ENCODE measurements at regions not wholly inside any gene's neighbourhood (a gene's known extent, or its start where the extent isn't known, plus 50 kb on each side); places are given as distances from the start of the nearest gene placed in this dataset.
"Not testable (repeated sequence)": the region's sequence is repeated elsewhere in the genome, so short reads cannot be mapped to it uniquely, and the experiment has no call there.

GRCh38 chr16:86073763-86074493 lies 175.0 kb downstream of the IRF8 start:
- DNase-seq (ENCODE audit: low spot score), result no peak

- DNase-seq (ENCODE audit: low spot score), result no peak
These were observed 175.9 kb downstream of the IRF8 start for GRCh38 chr16:86074651-86075487.

- no peak for DNase-seq (ENCODE audit: low spot score)
These were observed 176.5 kb downstream of the IRF8 start for GRCh38 chr16:86075488-86075785.

- no peak for DNase-seq (ENCODE audit: low spot score)
These were observed 177.0 kb downstream of the IRF8 start for GRCh38 chr16:86075839-86076440.

GRCh38 chr16:86076606-86077005 lies 177.6 kb downstream of the IRF8 start:
- DNase-seq (ENCODE audit: low spot score), result no peak

- DNase-seq (ENCODE audit: low spot score), result no peak
These were observed 178.4 kb downstream of the IRF8 start for GRCh38 chr16:86077243-86077940.

GRCh38 chr16:86078121-86078600 lies 179.2 kb downstream of the IRF8 start:
- no peak for DNase-seq (ENCODE audit: low spot score)

GRCh38 chr16:86078711-86079110 lies 179.7 kb downstream of the IRF8 start:
- DNase-seq (ENCODE audit: low spot score), result not testable (repeated sequence)

- DNase-seq (ENCODE audit: low spot score), result no peak
These were observed 180.4 kb downstream of the IRF8 start for GRCh38 chr16:86079255-86079885.

- no peak for DNase-seq (ENCODE audit: low spot score)
These were observed 181.3 kb downstream of the IRF8 start for GRCh38 chr16:86080131-86080875.

- no peak for DNase-seq (ENCODE audit: low spot score)
These were observed 182.0 kb downstream of the IRF8 start for GRCh38 chr16:86080982-86081381.

GRCh38 chr16:86082418-86083030 lies 183.6 kb downstream of the IRF8 start:
- no peak for DNase-seq (ENCODE audit: low spot score)

- no peak for DNase-seq (ENCODE audit: low spot score)
These were observed 184.5 kb downstream of the IRF8 start for GRCh38 chr16:86083382-86084002.

GRCh38 chr16:86085161-86085611 lies 186.2 kb downstream of the IRF8 start:
- DNase-seq (ENCODE audit: low spot score), result no peak

GRCh38 chr16:86085795-86086194 lies 186.8 kb downstream of the IRF8 start:
- DNase-seq (ENCODE audit: low spot score), result no peak

- DNase-seq (ENCODE audit: low spot score), result no peak
These were observed 187.5 kb downstream of the IRF8 start for GRCh38 chr16:86086471-86086870.

- DNase-seq (ENCODE audit: low spot score), result no peak
These were observed 188.3 kb downstream of the IRF8 start for GRCh38 chr16:86087011-86087895.

GRCh38 chr16:86087896-86088230 lies 188.9 kb downstream of the IRF8 start:
- DNase-seq (ENCODE audit: low spot score), result no peak

GRCh38 chr16:86088287-86088686 lies 189.3 kb downstream of the IRF8 start:
- no peak for DNase-seq (ENCODE audit: low spot score)
